Transverse colon (tissue), 3 donors: ENCODE measurements at regions not wholly inside any gene's neighbourhood (a gene's known extent, or its start where the extent isn't known, plus 50 kb on each side); places are given as distances from the start of the nearest gene placed in this dataset.

Experiments
- POLR2A ChIP-seq: fragments of 450-650 bp; IDR thresholded peaks from one replicate; pipeline ENCODE4 v1.6.1; 2016; ENCODE audit warnings: antibody characterized with exemption, mild to moderate bottlenecking, moderate library complexity
- POLR2AphosphoS5 ChIP-seq, 3 donors: sonication (generic); formaldehyde crosslinking; IDR thresholded peaks; one replicate each; pipeline ENCODE4 v1.6.1; 2016; ENCODE audit warnings: antibody characterized with exemption in 3 of 3

DNA sequence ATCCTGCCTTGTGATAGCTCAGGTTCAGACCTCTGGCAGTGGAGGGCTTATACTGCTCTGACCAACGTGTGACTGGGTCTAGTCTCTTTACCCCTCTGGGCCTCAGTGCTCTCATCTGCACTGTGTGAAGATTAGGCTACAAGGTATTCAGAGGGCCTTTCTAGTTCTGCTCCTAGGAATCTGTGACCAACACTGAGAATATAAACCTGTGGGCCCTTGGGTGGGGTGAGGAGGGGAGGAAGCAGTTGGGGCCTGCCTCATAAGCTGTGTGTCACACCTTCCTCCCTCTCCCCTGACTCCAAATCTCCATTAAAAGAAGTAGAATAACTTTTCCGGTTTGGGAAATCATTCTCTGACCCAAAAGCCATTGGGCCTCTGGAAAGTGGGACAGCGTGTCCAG is 66.3 kb upstream of the MSN start:
- no peak for TF ChIP-seq POLR2AphosphoS5 (IDR thresholded peaks at IDR 0.05)
- no peak for TF ChIP-seq POLR2A
